C4-2B (cell line): ENCODE measurements at regions not wholly inside any gene's neighbourhood (a gene's known extent, or its start where the extent isn't known, plus 50 kb on each side); places are given as distances from the start of the nearest gene placed in this dataset.

Experiments
- H3K27ac ChIP-seq: fragments of 450-650 bp; 2 replicates; pipeline ENCODE4 v1.5.1; 2017
- CTCF ChIP-seq: fragments of 450-650 bp; conservative IDR thresholded peaks from 2 replicates; pipeline ENCODE4 v1.5.1; 2017; ENCODE audit warnings: mild to moderate bottlenecking
- ZFX ChIP-seq: fragments of 450-650 bp; IDR thresholded peaks from 2 replicates; pipeline ENCODE4 v1.6.1; 2017

DNA sequence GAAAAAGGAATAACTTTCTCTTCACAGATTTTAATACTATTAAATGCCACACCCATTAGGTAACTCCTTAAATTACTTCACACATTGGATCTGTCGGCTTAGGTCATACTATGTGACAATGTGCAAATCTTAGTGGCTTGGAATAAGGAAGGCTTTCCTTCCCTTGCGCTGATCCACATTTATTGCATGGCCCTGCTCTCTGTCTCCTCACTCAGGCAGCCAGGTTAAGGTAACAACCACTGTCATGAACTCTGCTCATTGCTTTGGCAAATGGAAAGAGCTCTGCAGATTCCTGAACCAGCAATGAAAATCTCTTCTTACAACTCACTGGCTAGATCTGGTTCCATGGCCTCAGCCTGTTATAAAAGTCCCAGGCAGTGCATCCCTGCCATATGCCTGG, 121.9 kb upstream of the NFIB start:
- no peak overlapping the region for H3K27ac ChIP-seq

GRCh38 chr9:14434971-14435718, 121.2 kb upstream of the NFIB start:
- H3K27ac ChIP-seq, result no peak overlapping the region

More for the DNA sequence above, 121.9 kb upstream of the NFIB start:
- no peak for TF ChIP-seq CTCF
- TF ChIP-seq ZFX, result no peak

GRCh38 chr9:14434158-14434504, 120.2 kb upstream of the NFIB start:
- no peak overlapping the region for H3K27ac ChIP-seq
- TF ChIP-seq ZFX (no peak), CTCF (peak; percentile 40)

More at GRCh38 chr9:14434971-14435718, 121.2 kb upstream of the NFIB start:
- TF ChIP-seq CTCF, result no peak
- no peak for TF ChIP-seq ZFX

GRCh38 chr9:14433351-14434157, 119.6 kb upstream of the NFIB start:
- TF ChIP-seq CTCF (peak; percentile 68), ZFX (no peak)
- no peak overlapping the region for H3K27ac ChIP-seq

DNA sequence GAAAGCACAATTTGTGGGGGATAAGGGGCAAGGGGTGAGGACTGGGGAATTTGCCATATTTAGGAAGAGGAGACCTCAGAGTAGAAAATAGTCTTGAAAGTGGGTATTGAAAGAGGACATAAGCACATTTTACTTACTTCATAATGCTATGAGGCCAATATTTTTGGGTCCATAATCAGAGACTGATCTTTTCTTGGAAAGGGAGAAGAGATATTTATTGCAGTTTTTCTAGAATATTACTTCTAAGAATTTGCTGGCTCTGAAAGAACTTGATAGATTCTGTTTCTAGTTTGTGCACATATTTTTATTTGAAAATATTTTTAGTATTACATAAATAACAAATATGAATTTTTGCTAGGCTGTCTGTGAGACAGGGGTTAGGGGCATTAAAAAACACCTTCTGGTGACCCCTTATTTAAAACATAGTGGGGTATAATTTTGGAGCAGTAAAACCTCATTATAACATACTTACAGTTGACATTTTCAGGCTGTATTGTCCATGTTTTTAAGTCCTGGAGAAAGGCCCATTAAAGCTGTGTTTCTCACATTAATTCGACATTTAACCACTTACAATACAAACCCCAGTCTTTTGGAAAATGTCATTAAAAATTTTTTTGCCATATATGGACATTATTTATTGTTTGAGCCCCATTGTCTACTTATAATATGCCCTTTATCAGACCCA, 118.9 kb upstream of the NFIB start:
- H3K27ac ChIP-seq, result no peak overlapping the region
- TF ChIP-seq ZFX, result no peak
- no peak for TF ChIP-seq CTCF

GRCh38 chr9:14428781-14429230, 114.9 kb upstream of the NFIB start:
- H3K27ac ChIP-seq, result no peak overlapping the region
- TF ChIP-seq ZFX, result no peak
- TF ChIP-seq CTCF, result peak; percentile 94
